Caco-2 (cell line): ENCODE measurements at regions not wholly inside any gene's neighbourhood (a gene's known extent, or its start where the extent isn't known, plus 50 kb on each side); places are given as distances from the start of the nearest gene placed in this dataset.

Experiments
- BruUV-seq: library from RNA; stranded (reverse); fragments of 400-500 nt; replicated peaks from 2 replicates; lab custom pipeline; 2021; lab: Mats Ljungman, UMichigan
- CTCF ChIA-PET: fragments of 300-600 bp; sonication (Branson Sonifier 250); formaldehyde crosslinking; loops from one replicate; lab custom pipeline; 2022; ENCODE audit warnings: antibody characterized with exemption; lab: Charles Lee
- POLR2A ChIA-PET: fragments of 300-600 bp; sonication (Branson Sonifier 250); formaldehyde crosslinking; loops from one replicate; lab custom pipeline; 2022; ENCODE audit warnings: antibody characterized with exemption; lab: Charles Lee
- DNase-seq, 2 experiments: peaks; one replicate each; pipeline versions ENCODE4 v3.0.0 to v3.0.0-alpha.2; 2020 to 2022
- H3K27me3 ChIP-seq: replicated peaks from 2 replicates; pipeline ENCODE4 v1.6.0; 2011; ENCODE audit warnings: low read length; ENCODE audit not compliant: control insufficient read depth, insufficient read depth
- H3K36me3 ChIP-seq: 2 replicates; pipeline ENCODE4 v1.5.1; 2011; ENCODE audit warnings: low read length; ENCODE audit not compliant: control insufficient read depth, insufficient read depth
- H3K4me1 ChIP-seq: fragments of 250-450 bp; sonication (Bioruptor Pico); 2 replicates; pipeline ENCODE4 v1.5.1; 2020; ENCODE audit warnings: mild to moderate bottlenecking
- H3K4me3 ChIP-seq: 2 replicates; pipeline ENCODE4 v1.5.1; 2011; ENCODE audit warnings: low read depth, mild to moderate bottlenecking, control low read depth, low read length
- H3K9me3 ChIP-seq: fragments of 250-450 bp; sonication (Bioruptor Pico); 2 replicates; pipeline ENCODE4 v1.5.1; 2020; ENCODE audit warnings: mild to moderate bottlenecking, moderate library complexity
- H3K27ac Mint-ChIP-seq: one replicate; pipeline ENCODE4 v1.8.0; 2022; ENCODE audit warnings: mixed read lengths; ENCODE audit not compliant: unreplicated experiment
- H3K27me3 Mint-ChIP-seq: one replicate; pipeline ENCODE4 v1.8.0; 2022; ENCODE audit warnings: mixed read lengths; ENCODE audit not compliant: insufficient read depth, unreplicated experiment
- H3K36me3 Mint-ChIP-seq: one replicate; pipeline ENCODE4 v1.8.0; 2022; ENCODE audit warnings: mild to moderate bottlenecking, mixed read lengths; ENCODE audit not compliant: insufficient read depth, unreplicated experiment
- H3K4me1 Mint-ChIP-seq: one replicate; pipeline ENCODE4 v1.8.0; 2022; ENCODE audit warnings: low read depth, mixed read lengths; ENCODE audit not compliant: unreplicated experiment
- H3K4me3 Mint-ChIP-seq: one replicate; pipeline ENCODE4 v1.8.0; 2022; ENCODE audit warnings: mild to moderate bottlenecking, moderate library complexity, mixed read lengths; ENCODE audit not compliant: unreplicated experiment
- H3K9me3 Mint-ChIP-seq: one replicate; pipeline ENCODE4 v1.8.0; 2022; ENCODE audit warnings: mixed read lengths; ENCODE audit not compliant: unreplicated experiment
- intact Hi-C: fragments of 100-400 bp; cut with micrococcal nuclease; formaldehyde crosslinking; loops from one replicate; pipeline ENCODE4 v1.10.0; 2022; ENCODE audit not compliant: unreplicated experiment
- TF ChIP-seq, protein P1 (sequence below), 2 experiments: fragments of 200-600 bp in 1 of 2; IDR thresholded peaks; 1 replicate in 1 of 2; 2 replicates in 1 of 2; pipeline versions ENCODE4 v1.5.1 to v1.8.0; 2011 to 2022; ENCODE audit warnings: antibody characterized with exemption in 1 of 2, control low read depth in 1 of 2, inconsistent platforms in 1 of 2, low read depth in 1 of 2, low read length in 1 of 2, mild to moderate bottlenecking in 1 of 2, moderate library complexity in 1 of 2; ENCODE audit not compliant: insufficient read depth in 1 of 2, severe bottlenecking in 1 of 2, unreplicated experiment in 1 of 2

DNA sequence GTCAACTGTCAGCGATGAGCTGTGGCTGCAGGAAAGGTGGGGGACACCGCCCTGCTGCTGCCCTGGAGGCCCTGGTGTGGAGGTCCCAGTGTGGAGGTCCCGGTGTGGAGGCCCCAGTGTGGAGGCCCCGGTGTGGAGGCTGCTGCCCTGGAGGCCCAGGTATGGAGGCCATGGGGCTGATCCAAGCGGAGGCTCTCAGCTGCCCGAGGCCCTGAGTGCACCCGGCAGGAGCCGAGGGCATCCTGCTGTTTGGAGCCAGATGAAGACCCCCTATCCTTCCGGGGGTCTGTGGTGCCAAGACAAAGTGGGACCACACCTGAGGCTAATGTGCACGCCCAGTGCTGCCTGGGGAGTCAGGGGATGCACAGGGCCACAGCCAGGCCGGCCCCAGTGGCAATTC lies 210.4 kb upstream of the SOX1 start:
- no peaks in the 10 kb centered on the region for H3K27me3 ChIP-seq
- CTCF ChIA-PET = no interaction called here
- Mint-ChIP-seq H3K36me3 (no peaks in the 10 kb centered on the region), H3K27ac (no peak overlapping the region), H3K9me3 (no peaks in the 10 kb centered on the region), H3K27me3 (peaks cover 15% of the 10 kb centered on the region), H3K4me3 (no peak overlapping the region), H3K4me1 (no peaks in the 10 kb centered on the region)
- H3K9me3 ChIP-seq = no peaks in the 10 kb centered on the region
- POLR2A ChIA-PET = no interaction called here
- TF ChIP-seq, protein P1, sequence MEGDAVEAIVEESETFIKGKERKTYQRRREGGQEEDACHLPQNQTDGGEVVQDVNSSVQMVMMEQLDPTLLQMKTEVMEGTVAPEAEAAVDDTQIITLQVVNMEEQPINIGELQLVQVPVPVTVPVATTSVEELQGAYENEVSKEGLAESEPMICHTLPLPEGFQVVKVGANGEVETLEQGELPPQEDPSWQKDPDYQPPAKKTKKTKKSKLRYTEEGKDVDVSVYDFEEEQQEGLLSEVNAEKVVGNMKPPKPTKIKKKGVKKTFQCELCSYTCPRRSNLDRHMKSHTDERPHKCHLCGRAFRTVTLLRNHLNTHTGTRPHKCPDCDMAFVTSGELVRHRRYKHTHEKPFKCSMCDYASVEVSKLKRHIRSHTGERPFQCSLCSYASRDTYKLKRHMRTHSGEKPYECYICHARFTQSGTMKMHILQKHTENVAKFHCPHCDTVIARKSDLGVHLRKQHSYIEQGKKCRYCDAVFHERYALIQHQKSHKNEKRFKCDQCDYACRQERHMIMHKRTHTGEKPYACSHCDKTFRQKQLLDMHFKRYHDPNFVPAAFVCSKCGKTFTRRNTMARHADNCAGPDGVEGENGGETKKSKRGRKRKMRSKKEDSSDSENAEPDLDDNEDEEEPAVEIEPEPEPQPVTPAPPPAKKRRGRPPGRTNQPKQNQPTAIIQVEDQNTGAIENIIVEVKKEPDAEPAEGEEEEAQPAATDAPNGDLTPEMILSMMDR (IDR thresholded peaks at IDR 0.05; ENCODE audit: insufficient read depth in 1 of 2, low read depth in 1 of 2, low read length in 1 of 2, severe bottlenecking in 1 of 2, unreplicated experiment in 1 of 2) = no peak
- H3K36me3 ChIP-seq = no peaks in the 10 kb centered on the region
- DNase-seq = no peak
- intact Hi-C loops = no loop called here
- BruUV-seq = no TSS peak
- no peak overlapping the region for H3K4me3 ChIP-seq
- H3K4me1 ChIP-seq = no peaks in the 10 kb centered on the region

GRCh38 chr13:111857336-111857735 lies 209.6 kb upstream of the SOX1 start:
- DNase-seq = no peak
- Histone ChIP-seq H3K36me3 (no peaks in the 10 kb centered on the region), H3K27me3 (no peaks in the 10 kb centered on the region), H3K4me3 (no peak overlapping the region), H3K4me1 (no peaks in the 10 kb centered on the region), H3K9me3 (no peaks in the 10 kb centered on the region)
- POLR2A ChIA-PET = no interaction called here
- CTCF ChIA-PET = no interaction called here
- intact Hi-C loops = no loop called here
- H3K27me3 Mint-ChIP-seq = peaks cover 15% of the 10 kb centered on the region
- TF ChIP-seq, protein P1 (IDR thresholded peaks at IDR 0.05; ENCODE audit: insufficient read depth in 1 of 2, low read depth in 1 of 2, low read length in 1 of 2, severe bottlenecking in 1 of 2, unreplicated experiment in 1 of 2) = no peak
- no peaks in the 10 kb centered on the region for H3K36me3 Mint-ChIP-seq
- no peaks in the 10 kb centered on the region for H3K4me1 Mint-ChIP-seq
- no peak overlapping the region for H3K27ac Mint-ChIP-seq
- H3K9me3 Mint-ChIP-seq = no peaks in the 10 kb centered on the region
- H3K4me3 Mint-ChIP-seq = no peak overlapping the region
- BruUV-seq = no TSS peak

- Histone ChIP-seq H3K9me3 (no peaks in the 10 kb centered on the region), H3K4me3 (no peak overlapping the region), H3K36me3 (no peaks in the 10 kb centered on the region), H3K4me1 (no peaks in the 10 kb centered on the region), H3K27me3 (no peaks in the 10 kb centered on the region)
- BruUV-seq = no TSS peak
- Mint-ChIP-seq H3K9me3 (no peaks in the 10 kb centered on the region), H3K27me3 (peaks cover 15% of the 10 kb centered on the region), H3K4me3 (no peak overlapping the region), H3K36me3 (no peaks in the 10 kb centered on the region), H3K27ac (no peak overlapping the region), H3K4me1 (no peaks in the 10 kb centered on the region)
- intact Hi-C loops = no loop called here
- DNase-seq = no peak
- TF ChIP-seq, protein P1 (IDR thresholded peaks at IDR 0.05; ENCODE audit: insufficient read depth in 1 of 2, low read depth in 1 of 2, low read length in 1 of 2, severe bottlenecking in 1 of 2, unreplicated experiment in 1 of 2) = no peak
- ChIA-PET POLR2A (no interaction called here), CTCF (no interaction called here)
Observed at GRCh38 chr13:111857846-111858560, 208.9 kb upstream of the SOX1 start.
